ENCODE measurements at regions not wholly inside any gene's neighbourhood (a gene's known extent, or its start where the extent isn't known, plus 50 kb on each side); places are given as distances from the start of the nearest gene placed in this dataset.

DNA sequence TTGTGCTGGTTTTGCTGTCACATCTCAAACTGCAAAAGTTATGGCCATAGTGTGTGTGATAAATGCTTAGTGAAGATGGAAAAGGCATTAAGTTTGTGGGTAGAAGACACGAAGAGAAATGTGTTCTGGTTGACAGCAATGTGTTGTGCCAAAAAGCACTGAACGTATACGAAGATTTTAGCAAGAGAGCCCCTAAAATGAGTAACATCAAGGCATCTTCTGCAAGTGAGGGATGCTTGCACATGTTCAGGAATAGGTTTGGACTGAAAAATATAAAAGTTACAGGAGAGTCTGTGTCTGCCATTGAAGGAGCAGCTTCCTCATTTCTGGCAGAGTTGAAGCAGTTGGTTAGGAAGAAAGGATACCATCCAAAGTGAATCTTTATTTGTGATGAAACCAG, 167.1 kb downstream of the ADAMTS15 start:
- TF ChIP-seq, protein P1, sequence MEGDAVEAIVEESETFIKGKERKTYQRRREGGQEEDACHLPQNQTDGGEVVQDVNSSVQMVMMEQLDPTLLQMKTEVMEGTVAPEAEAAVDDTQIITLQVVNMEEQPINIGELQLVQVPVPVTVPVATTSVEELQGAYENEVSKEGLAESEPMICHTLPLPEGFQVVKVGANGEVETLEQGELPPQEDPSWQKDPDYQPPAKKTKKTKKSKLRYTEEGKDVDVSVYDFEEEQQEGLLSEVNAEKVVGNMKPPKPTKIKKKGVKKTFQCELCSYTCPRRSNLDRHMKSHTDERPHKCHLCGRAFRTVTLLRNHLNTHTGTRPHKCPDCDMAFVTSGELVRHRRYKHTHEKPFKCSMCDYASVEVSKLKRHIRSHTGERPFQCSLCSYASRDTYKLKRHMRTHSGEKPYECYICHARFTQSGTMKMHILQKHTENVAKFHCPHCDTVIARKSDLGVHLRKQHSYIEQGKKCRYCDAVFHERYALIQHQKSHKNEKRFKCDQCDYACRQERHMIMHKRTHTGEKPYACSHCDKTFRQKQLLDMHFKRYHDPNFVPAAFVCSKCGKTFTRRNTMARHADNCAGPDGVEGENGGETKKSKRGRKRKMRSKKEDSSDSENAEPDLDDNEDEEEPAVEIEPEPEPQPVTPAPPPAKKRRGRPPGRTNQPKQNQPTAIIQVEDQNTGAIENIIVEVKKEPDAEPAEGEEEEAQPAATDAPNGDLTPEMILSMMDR (conservative IDR thresholded peaks at IDR 0.05; ENCODE audit: low read depth): no peak
- CTCF ChIA-PET: no interaction called here
- H3K27ac ChIP-seq: no peak overlapping the region
- POLR2A ChIA-PET (ENCODE audit: low non-redundant PET): no interaction called here
- DNase-seq (ENCODE audit: low spot score): no peak

DNA sequence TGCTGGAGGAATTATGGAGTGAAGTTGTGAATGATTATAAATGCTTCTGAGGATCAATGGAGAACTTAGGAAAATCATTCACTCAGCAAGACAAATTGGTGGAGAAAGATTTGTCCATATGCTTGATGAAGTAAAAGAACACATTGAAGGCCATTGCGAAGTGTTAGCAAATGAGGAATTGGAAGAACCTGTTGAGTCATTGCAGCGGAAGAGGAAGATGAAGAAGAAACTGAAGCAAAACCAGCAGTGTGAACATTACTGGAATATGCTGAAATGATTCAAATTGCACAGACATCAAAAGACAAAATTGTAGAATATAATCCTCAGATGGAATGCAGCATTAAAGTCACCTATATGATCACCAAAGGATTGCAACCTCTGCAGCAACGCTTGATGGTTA, 168.1 kb downstream of the ADAMTS15 start:
- ChIA-PET POLR2A (ENCODE audit: low non-redundant PET) (no interaction called here), CTCF (no interaction called here)
- no peak overlapping the region for H3K27ac ChIP-seq
- no peak for DNase-seq (ENCODE audit: low spot score)
- TF ChIP-seq, protein P1 (conservative IDR thresholded peaks at IDR 0.05; ENCODE audit: low read depth): no peak

DNA sequence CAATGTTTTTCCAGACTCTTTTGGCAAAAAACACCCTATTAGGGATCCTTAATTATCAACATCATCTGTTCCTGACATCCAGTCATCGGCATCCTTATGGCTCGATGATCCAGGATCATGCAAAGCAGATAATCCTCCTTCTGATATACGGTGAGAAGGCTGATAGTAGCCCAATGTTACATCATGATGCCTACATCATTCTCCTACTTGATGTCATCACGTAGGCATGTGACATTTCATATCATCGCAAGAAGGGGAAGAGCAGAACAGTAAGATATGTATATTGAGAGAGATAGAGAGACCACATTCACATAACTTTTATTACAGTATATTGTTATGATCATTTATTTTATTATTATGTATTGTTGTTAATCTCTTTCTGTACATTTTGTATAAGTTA, 168.6 kb downstream of the ADAMTS15 start:
- POLR2A ChIA-PET (ENCODE audit: low non-redundant PET): no interaction called here
- no peak overlapping the region for H3K27ac ChIP-seq
- TF ChIP-seq, protein P1 (conservative IDR thresholded peaks at IDR 0.05; ENCODE audit: low read depth): no peak
- DNase-seq (ENCODE audit: low spot score): no peak
- CTCF ChIA-PET: no interaction called here

DNA sequence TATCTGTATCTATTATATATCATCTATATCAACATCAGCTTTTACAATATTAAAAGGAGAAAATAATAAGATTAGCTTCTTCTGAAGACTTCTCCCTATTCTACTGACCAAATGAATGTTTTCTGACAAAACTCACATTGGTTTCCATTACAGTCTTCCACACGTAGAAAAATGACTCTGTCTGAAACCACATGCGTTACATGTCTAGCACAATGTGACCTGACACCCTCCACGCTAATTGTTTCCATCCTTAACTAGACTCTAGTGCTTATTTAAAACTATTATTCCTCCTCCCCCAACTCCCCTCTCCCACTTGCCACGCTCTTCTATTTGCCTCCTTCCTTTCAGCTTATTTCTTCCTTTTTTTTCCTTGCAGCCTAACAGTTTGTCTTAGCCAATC, 172.1 kb downstream of the ADAMTS15 start:
- TF ChIP-seq, protein P1 (conservative IDR thresholded peaks at IDR 0.05; ENCODE audit: low read depth): no peak
- POLR2A ChIA-PET (ENCODE audit: low non-redundant PET): no interaction called here

DNA sequence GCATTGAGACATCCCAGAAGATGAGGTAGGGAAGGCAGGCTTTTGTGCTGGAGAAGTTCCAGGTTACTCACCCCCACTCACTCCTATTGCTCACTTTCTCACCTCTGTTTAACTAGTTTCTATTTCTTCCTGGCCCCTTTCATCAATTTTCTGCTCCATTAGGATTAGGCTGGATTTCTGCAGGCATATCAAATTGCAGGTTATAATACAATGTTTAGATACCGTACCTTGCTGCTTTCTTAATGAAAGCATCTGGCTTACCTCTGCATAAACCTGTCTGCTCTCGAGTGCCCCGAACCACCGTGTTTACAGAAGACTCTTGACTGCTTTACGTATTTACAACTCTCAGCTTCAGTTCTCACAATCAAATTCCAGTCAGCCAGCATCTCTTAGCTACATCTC, 173.7 kb downstream of the ADAMTS15 start:
- CTCF ChIA-PET: no interaction called here
- no peak overlapping the region for H3K27ac ChIP-seq
- TF ChIP-seq, protein P1 (conservative IDR thresholded peaks at IDR 0.05; ENCODE audit: low read depth): no peak
- POLR2A ChIA-PET (ENCODE audit: low non-redundant PET): no interaction called here
- DNase-seq (ENCODE audit: low spot score): no peak

More for the DNA sequence above, 172.1 kb downstream of the ADAMTS15 start:
- H3K27ac ChIP-seq: no peak overlapping the region
- no peak for DNase-seq (ENCODE audit: low spot score)
- CTCF ChIA-PET: no interaction called here

DNA sequence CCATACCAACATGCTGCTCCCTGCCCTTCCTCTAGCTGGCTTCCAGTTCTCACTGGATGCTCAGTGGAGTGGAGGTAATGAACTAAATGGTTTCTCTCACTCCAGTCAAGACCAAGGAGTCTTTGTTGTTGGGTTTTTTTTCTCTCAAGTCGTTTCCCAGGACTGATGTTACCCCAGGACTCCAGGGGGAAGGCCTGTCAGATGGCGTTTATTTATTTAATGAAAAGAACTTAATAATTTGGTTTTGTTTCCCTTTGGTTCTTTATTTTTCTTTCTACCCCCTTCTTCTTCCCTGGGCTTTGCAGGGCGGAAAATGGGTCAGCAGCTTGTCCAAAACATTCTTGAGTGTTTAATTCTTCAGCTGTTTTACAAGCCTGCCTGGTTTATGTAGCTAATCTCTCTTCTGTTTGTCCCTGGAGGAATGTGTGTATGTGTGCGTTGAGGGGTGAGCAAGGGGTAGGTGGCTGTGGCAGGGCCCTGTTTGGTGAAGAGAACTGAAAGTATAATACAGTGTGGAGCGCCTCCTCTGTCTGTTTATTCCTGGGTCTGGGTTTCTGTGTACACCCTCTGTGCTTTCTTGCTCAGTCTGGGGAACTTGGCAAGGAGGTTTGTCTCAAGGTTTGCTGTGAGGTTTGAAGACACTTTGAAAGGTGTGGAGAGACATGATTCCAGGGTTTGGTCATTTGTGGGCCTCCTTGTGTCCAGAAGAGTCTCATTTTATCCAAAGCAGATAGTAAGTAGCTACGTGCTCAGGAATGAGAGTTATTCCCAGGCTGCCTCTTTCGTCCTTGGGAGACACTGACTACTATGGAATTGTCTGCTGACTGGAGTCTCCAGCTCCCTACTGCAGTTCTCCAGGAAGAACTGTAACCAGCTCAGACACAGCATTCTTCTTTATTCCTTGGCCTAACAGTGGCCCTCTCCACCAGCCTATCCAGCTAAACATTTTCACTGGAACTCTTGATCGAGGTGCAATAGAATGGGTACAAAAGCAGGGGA, 175.5 kb downstream of the ADAMTS15 start:
- TF ChIP-seq, protein P1 (conservative IDR thresholded peaks at IDR 0.05; ENCODE audit: low read depth): no peak
- ChIA-PET CTCF (interaction anchor here (1.0 kb wide), 1 partner anchor 236 kb away, joined by 3 read pairs; no protein-coding TSS in a partner anchor), POLR2A (ENCODE audit: low non-redundant PET) (no interaction called here)
- DNase-seq (ENCODE audit: low spot score): no peak
- H3K27ac ChIP-seq: no peak overlapping the region

All from RWPE1 (cell line).